HG02610 (cell line): ENCODE measurements at regions not wholly inside any gene's neighbourhood (a gene's known extent, or its start where the extent isn't known, plus 50 kb on each side); places are given as distances from the start of the nearest gene placed in this dataset.
"Not testable (repeated sequence)": the region's sequence is repeated elsewhere in the genome, so short reads cannot be mapped to it uniquely, and the experiment has no call there.

Experiments used
- ATAC-seq: cut with Tn5 transposase; IDR thresholded peaks from one replicate; pipeline ENCODE4 v1.9.1; 2021; ENCODE audit warnings: mild to moderate bottlenecking, moderate library complexity; ENCODE audit not compliant: unreplicated experiment

DNA sequence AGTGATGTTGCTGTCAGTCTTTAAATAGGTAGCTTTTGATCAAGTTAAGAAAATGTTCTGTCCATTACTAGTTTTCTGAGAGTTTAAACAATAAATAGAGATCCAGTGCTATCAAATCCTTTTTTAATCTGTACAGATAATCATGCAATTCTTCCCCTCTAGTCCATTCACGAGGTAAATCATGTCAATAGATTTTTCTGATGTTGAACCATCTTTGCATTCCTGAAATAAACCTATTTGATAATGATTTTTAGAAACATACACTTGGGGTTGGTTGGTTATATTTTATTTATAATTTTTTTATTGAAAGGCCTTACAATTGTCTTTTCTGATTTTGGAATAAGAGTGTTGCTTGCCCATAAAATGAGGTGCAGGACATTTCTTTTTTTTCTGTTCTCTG, 95.0 kb downstream of the FAM53A start:
- no peak for ATAC-seq

DNA sequence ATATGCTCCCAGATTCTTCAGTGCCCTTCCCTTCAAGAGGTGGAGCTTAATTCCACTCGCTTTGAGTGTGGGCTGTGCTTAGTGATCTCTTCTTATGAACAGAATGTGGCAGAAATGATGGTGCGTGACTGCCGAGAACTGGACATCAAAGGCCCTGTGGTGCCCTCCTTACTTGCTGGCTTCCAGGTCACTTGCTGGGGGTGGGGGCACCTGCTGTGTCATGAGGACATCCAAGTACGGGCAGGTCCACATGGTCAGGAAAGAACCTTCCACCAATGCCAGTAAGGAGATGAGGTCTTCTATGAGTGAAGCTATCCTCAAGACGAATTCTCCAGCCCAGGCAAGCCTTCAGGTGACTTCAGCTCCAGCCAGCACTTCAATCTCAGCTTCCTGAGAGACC, 95.8 kb downstream of the FAM53A start:
- no peak for ATAC-seq

- ATAC-seq, result no peak
These were observed 99.6 kb downstream of the FAM53A start for GRCh38 chr4:1584498-1584897.

GRCh38 chr4:1583859-1584258, 100.3 kb downstream of the FAM53A start:
- no peak for ATAC-seq

DNA sequence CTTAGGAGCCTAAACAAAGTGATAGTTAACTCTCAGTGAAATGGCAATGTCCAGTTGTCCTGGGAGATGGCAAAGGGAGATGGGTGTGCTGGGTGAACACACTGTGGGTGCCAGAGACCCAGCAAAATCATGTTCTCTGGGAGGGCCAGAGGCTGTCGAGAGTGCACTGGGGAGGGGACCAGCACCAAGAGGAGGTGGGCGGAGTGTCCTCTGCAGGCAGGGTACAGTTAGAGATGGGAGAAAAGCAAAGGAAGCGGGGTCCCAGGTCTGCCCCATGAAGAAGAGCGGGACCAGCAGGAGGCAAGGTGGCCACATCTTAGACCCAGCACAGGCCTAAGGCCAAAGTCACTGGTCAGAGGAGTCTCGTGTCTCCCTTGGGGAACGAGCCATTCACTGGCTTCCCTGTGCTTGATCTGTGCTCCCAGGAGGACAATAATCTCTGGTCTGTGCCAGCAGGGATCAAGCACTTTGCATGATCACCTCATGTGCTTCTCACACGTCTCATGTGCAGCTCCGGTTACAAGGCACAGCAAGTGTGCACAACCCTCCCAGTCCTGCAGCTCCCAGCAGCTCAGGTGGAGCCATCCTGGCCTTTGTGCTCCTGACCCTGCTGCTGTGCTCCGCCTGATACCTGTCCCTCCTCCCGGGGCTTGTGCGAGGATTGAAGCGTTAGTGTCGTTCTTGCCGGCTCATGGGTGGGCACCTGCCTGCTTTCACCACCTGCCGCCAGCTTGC, 100.9 kb downstream of the FAM53A start:
- ATAC-seq, result no peak

DNA sequence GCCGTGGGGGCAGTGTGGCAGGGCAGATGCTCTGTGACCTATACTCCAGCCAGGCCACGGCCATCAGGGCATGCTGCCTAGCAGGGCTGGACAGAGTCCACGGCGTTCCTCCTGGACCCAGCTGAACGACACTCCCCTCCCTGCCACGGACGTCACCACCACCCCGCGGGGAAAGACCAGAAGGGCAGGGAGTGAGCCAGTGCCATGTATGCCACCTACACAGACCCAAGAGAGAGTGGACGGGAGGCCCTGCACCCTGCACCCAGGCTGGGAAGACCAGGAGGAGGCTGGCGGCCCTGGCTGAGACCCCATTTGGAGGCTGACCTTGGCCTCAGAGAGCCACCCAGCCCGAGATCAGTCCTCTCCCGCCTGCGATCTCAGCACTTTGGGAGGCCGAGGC, 101.9 kb downstream of the FAM53A start:
- ATAC-seq, result no peak

DNA sequence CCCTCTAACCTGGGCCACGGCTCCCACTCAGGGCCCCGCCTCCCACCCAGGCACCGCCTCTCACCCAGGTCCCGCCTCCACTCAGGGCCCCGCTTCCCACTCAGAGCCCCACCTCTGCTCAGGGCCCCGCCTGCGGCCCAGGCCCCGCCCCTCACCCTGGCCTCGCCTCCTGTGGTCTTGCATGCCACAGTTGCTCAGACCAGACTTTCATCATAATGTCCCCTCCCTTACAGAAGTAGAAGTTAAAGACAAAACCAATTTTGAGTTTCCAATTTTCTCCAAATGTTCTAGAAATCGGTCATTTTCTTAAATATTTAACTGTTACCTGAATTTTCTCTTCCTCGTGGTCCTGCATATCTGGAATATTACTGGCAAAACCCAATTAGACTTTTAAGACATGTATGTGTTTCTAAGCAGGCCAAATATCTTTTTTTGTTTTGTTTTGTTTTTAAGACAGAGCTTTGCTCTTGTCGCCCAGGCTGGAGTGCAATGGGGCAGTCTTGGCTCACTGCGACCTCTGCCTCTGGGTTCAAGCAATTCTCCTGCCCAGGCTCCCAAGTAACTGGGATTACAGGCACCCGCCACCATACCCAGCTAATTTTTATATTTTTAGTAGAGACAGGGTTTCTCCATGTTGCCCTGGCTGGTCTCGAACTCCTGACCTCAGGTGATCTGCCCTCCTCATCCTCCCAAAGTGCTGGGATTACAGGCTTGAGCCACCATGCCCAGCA, 102.8 kb downstream of the FAM53A start:
- ATAC-seq, result peak; percentile 52

DNA sequence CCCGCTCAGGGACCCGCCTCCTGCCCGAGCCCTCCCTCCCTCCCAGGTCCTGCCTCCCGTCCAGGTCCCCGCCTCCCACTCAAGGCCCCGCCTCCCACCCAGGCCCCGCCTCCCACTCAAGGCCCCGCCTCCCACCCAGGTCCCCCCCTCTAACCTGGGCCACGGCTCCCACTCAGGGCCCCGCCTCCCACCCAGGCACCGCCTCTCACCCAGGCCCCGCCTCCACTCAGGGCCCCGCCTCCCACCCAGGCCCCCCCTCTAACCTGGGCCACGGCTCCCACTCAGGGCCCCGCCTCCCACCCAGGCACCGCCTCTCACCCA, 103.5 kb downstream of the FAM53A start:
- not testable (repeated sequence) for ATAC-seq

- no peak for ATAC-seq
These were observed 104.0 kb downstream of the FAM53A start for GRCh38 chr4:1579901-1580691.

DNA sequence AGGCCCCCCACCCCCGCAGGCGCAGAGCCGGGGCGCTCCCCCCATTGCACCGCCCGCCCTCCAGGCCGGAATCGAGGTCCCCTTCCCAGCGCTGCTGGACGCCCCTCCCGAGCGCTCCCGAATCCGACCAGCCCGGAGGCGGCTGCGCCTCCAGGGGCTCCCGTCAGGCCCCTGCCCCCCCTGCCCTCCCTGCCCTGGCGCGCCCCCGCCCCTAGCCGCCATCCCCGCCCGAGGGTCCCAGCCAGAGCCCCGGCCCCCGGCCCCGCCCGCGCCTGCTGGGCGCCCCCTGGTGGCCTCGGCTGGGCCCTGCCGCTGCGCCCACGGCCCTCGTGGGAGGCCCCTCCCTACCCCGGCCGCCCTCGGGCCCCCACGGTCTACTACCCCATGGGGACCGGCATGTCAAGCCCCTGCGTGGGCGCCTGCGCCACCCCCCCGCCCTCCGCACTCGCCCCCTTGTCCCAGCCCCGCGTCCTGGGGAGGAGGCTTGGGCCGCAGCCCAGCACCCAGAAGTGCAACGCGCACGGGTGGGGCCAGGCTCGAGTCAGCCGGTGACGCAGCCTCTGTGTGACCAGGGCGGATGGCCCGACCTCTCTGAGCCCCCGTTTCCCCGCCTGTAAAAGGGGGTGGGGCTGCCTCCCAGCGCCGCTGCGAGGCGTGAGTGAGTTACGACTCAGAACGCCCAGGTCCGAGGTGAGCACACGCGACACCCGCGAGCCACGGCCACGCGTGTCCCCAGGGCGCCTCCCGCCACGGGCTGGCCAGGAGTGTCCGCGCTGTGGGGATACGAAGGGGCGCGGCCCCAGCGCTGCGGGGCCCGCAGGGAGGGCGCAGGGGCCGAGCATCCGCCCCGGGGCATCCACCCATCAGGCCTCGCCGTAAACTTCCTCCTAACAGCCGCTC, 104.9 kb downstream of the FAM53A start:
- no peak for ATAC-seq

DNA sequence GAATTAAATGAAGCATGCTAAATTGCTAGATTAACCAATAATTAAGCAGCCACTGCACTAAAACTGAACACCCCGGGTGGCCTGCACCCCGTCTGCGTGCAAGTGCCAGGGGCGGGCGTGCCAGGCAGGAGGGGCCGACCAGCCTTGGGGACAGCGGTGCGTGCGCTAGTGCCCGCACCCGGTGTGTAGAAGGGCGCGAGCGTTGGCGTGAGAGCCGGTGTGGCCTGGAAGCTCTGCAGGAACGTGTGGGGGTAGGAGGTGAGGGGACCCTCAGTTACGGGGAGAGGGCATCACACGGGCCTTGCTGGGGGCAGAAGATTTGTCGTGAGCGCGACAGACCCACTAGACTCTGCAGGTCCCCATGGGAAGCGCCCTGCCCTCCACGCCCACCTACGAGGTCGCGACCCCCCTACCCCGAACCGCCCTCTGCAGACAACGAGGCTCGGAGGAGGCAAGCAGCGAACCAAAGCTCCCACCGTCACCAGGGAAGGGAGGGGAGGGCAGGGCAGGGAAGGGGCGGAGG, 105.8 kb downstream of the FAM53A start:
- no peak for ATAC-seq

DNA sequence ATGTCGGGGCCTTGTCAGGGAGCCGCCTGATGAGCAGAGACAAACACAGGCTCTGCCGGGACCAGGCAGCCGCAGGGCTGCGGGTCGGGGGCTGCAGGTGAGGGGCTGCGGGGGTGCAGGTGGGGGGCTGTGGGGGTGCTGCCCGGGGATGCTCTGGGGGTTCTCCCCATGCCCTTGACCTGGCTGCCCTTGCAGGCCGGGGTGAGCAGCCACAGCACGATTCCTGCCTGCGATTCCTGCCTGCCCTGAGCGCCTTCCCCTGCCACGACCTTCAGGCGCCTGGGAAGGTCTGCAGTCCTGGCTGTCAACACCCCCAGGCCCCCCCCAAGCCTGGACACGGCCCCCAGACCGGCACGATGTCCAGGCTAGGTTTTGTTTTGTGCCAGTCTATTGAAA, 106.3 kb downstream of the FAM53A start:
- ATAC-seq, result no peak

DNA sequence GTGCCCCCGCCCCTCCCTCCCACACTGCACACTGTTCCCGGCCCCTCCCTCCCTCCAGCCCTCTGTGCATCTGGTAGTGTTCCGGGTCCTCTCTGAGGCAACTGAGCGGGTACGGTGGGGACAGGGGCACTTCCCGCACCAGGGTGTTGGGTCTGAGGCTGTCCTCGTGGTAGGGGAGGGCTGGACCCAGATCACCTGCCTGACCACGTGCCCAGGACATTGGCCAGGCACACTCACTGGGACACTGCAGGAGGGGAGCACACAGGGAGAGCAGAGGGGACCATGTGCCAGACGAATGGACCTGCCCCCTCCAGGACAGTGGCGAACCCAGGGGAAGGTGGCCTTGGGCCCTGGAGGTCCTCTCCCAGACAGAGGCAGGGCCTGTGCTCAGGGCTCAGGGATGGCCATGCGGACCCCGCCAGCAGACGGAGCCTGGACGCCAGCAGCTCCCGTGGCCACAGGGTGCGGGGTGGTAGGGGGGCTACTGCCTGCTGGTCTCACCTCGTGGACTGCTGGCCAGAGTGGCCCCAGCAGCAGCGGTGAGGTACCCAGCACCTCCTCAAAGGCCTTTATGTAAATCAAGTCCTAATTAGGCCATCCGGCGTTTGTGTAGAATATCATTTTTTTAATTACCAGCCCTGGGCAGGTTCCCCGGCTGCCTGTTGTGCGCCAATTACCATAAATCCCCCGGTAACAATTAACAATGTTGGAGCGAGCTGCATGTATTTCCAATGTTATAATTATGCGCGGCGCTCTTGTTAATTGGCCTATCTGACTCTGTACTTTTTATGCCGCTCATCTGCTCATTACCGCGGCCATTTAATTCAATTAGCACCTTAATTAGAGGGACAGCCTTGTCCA, 106.9 kb downstream of the FAM53A start:
- ATAC-seq, result no peak

DNA sequence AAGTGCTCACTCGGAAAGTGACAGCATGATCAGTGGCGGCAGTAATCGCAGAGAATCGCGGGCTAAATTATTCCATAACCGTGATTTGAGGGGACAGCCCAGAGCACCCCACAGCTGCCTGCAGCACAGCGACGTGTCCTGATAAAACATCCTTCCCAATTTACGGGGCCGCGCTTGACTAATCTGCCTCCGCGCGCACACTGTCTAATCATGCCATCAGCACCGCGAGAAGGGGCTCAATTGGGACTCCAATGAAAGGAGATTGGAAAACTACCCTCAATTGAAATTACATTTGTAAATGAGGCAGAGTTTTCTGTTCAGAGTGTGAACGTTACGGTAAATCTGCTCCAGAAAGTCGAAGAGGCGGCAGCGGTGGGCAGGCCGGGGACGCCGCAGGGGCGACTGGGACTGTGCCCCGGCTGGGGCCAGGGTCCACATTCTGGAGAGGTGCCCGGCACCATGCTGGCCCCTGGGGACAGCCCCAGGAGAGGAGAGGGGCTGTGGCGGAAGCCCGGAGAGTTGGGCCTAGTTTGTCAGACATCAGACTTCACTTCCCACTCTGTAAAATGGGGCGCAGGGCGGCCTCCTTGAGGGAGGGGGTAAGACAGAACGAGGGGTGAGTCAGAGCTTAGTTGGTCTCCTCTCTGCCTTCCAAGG, 107.7 kb downstream of the FAM53A start:
- ATAC-seq, result no peak

DNA sequence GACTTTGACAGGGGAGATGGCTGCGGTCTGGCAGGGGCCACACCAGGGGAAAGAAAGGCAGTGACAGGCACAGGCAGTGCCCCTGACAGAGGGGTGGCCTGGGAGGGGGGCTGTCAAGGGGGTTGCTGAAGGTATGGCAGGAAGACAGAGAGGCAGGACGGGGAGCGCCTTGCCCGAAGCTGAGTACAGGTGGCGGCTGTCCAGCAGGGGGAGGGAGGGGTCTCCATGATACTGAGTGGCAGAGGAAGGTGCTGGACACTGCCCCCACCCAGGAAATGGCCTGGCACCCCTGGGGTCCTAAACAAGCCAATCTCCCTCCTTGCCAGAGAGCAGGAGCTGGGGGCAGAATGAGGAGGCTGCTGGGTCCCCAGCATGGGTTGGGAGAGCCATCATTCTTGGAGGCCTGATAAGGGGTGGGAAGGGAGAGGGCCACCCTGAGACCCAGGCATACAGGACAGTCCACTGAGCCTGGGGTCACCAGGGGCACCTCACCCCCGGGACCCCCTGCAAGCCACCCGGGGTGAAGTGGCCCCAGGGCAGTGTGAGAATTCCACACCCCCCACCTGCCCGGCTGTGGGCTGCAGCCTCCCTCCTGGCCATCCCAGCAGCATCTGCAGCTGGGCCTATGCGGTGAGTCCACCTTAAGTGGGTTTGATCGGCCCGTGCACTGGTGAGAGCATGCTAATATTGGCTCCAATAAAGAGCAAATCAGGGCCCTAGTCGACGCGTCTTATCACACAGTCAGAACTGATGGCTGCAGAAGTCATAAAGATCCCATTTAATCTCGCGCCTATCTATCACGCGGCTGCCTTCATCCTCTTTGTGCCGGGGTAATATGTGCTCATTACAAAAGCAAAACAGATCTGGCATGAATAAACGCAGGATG, 108.5 kb downstream of the FAM53A start:
- no peak for ATAC-seq

- ATAC-seq, result no peak
These were observed 109.3 kb downstream of the FAM53A start for GRCh38 chr4:1574601-1575417.

- ATAC-seq, result no peak
These were observed 110.2 kb downstream of the FAM53A start for GRCh38 chr4:1573830-1574459.
